ENCODE measurements at regions not wholly inside any gene's neighbourhood (a gene's known extent, or its start where the extent isn't known, plus 50 kb on each side); places are given as distances from the start of the nearest gene placed in this dataset.

DNA sequence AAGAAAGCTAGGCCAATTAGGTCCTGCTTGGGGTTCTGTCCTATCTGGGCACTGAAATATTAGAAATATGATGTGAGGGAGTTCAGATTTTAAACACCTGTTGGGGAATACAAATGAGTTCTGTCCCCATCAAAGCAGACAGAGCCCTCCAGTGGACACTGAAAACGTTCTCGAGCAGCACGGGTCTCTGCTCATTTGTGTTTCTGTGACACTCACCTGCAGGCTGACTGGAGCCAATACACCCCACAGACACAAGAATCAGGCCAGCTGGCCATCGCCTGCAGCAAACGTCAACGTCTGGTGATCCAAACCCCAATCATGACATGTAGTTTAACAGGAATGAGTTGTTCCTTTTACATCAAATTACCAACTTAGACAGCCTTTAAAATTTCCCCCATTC is 493.4 kb upstream of the TMEM132C start:
- TF ChIP-seq POLR2A (IDR thresholded peaks at IDR 0.05) = no peak
- TF ChIP-seq, protein P1, sequence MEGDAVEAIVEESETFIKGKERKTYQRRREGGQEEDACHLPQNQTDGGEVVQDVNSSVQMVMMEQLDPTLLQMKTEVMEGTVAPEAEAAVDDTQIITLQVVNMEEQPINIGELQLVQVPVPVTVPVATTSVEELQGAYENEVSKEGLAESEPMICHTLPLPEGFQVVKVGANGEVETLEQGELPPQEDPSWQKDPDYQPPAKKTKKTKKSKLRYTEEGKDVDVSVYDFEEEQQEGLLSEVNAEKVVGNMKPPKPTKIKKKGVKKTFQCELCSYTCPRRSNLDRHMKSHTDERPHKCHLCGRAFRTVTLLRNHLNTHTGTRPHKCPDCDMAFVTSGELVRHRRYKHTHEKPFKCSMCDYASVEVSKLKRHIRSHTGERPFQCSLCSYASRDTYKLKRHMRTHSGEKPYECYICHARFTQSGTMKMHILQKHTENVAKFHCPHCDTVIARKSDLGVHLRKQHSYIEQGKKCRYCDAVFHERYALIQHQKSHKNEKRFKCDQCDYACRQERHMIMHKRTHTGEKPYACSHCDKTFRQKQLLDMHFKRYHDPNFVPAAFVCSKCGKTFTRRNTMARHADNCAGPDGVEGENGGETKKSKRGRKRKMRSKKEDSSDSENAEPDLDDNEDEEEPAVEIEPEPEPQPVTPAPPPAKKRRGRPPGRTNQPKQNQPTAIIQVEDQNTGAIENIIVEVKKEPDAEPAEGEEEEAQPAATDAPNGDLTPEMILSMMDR (IDR thresholded peaks at IDR 0.05 in 4 of 5, conservative IDR thresholded peaks at IDR 0.05 in 1 of 5) = no peak

Data from gastrocnemius medialis (tissue), 4 donors.